Activated naive CD4-positive, alpha-beta T cell treated with anti-CD3 and anti-CD28 coated beads for 36 hours (primary cell): ENCODE measurements at regions not wholly inside any gene's neighbourhood (a gene's known extent, or its start where the extent isn't known, plus 50 kb on each side); places are given as distances from the start of the nearest gene placed in this dataset. TPM values are rescaled to one million over a fixed set of nuclear protein-coding genes. Genes with fewer than 3 reads are reported as not detected.

Experiments
- CTCF ChIA-PET: fragments of 350-600 bp; sonication (Branson Sonifier 250); formaldehyde crosslinking; loops from one replicate; lab custom pipeline; 2021; ENCODE audit warnings: antibody characterized with exemption; lab: Charles Lee
- DNase-seq: peaks from one replicate; pipeline ENCODE4 v3.0.0-alpha.2; 2020
- H3K27ac Mint-ChIP-seq: one replicate; pipeline ENCODE4 v1.8.0; 2021; ENCODE audit warnings: mild to moderate bottlenecking, mixed read lengths
- H3K27me3 Mint-ChIP-seq: one replicate; pipeline ENCODE4 v1.8.0; 2021; ENCODE audit warnings: low read depth, mixed read lengths
- H3K36me3 Mint-ChIP-seq: one replicate; pipeline ENCODE4 v1.8.0; 2021; ENCODE audit warnings: low read depth, mixed read lengths
- H3K4me1 Mint-ChIP-seq: one replicate; pipeline ENCODE4 v1.8.0; 2021; ENCODE audit warnings: low read depth, mixed read lengths
- H3K4me3 Mint-ChIP-seq: one replicate; pipeline ENCODE4 v1.8.0; 2021; ENCODE audit warnings: mild to moderate bottlenecking, moderate library complexity, mixed read lengths
- H3K9me3 Mint-ChIP-seq: one replicate; pipeline ENCODE4 v1.8.0; 2021; ENCODE audit warnings: mixed read lengths
- intact Hi-C: fragments of 100-400 bp; cut with micrococcal nuclease; formaldehyde crosslinking; loops from one replicate; pipeline ENCODE4 v1.15.1; 2023
- microRNA-seq: library from miRNA; unstranded; fragments of <30 nt; microRNA quantifications from one replicate; pipeline ENCODE4 v1.2.0, GENCODE V29; 2022; ENCODE audit warnings: borderline microRNAs expressed, borderline replicate concordance

GRCh38 chr4:86536151-86536550, 58.0 kb upstream of the PTPN13 start:
- H3K4me1 Mint-ChIP-seq = no peaks in the 10 kb centered on the region
- H3K27ac Mint-ChIP-seq = no peak overlapping the region
- H3K4me3 Mint-ChIP-seq = no peak overlapping the region
- DNase-seq = no peak
- peaks cover 4% of the 10 kb centered on the region for H3K27me3 Mint-ChIP-seq
- intact Hi-C loops = no loop called here
- no peaks in the 10 kb centered on the region for H3K9me3 Mint-ChIP-seq
- CTCF ChIA-PET = no interaction called here
- H3K36me3 Mint-ChIP-seq = no peaks in the 10 kb centered on the region

GRCh38 chr4:86542319-86543027, 51.6 kb upstream of the PTPN13 start:
- H3K36me3 Mint-ChIP-seq = no peaks in the 10 kb centered on the region
- CTCF ChIA-PET = no interaction called here
- no peak overlapping the region for H3K27ac Mint-ChIP-seq
- H3K9me3 Mint-ChIP-seq = no peaks in the 10 kb centered on the region
- no peak for DNase-seq
- intact Hi-C loops = no loop called here
- H3K4me3 Mint-ChIP-seq = no peak overlapping the region
- H3K27me3 Mint-ChIP-seq = peaks cover 10% of the 10 kb centered on the region
- H3K4me1 Mint-ChIP-seq = peaks cover 15% of the 10 kb centered on the region

GRCh38 chr4:86543080-86543479, 51.0 kb upstream of the PTPN13 start:
- Mint-ChIP-seq H3K9me3 (peaks cover 3% of the 10 kb centered on the region), H3K4me1 (peaks cover 15% of the 10 kb centered on the region), H3K27me3 (peaks cover 10% of the 10 kb centered on the region), H3K36me3 (no peaks in the 10 kb centered on the region), H3K4me3 (no peak overlapping the region), H3K27ac (no peak overlapping the region)
- DNase-seq = no peak
- intact Hi-C loops = no loop called here
- CTCF ChIA-PET = no interaction called here

GRCh38 chr4:86543560-86544309, 50.4 kb upstream of the PTPN13 start:
- Mint-ChIP-seq H3K27me3 (peaks cover 10% of the 10 kb centered on the region), H3K4me1 (peaks cover 15% of the 10 kb centered on the region), H3K36me3 (no peaks in the 10 kb centered on the region), H3K27ac (no peak overlapping the region), H3K9me3 (peaks cover 4% of the 10 kb centered on the region), H3K4me3 (no peak overlapping the region)
- CTCF ChIA-PET = no interaction called here
- intact Hi-C loops = loop anchor here (1.0 kb wide), 1 partner anchor 560 kb away; no protein-coding TSS in a partner anchor
- DNase-seq = no peak

- CTCF ChIA-PET = no interaction called here
- Mint-ChIP-seq H3K9me3 (peaks cover 4% of the 10 kb centered on the region), H3K4me1 (peaks cover 15% of the 10 kb centered on the region), H3K27me3 (peaks cover 10% of the 10 kb centered on the region), H3K36me3 (no peaks in the 10 kb centered on the region), H3K4me3 (no peak overlapping the region), H3K27ac (no peak overlapping the region)
- intact Hi-C loops = loop anchor here (1.0 kb wide), 1 partner anchor 559 kb away; no protein-coding TSS in a partner anchor
- DNase-seq = no peak
These were observed 49.7 kb upstream of the PTPN13 start for GRCh38 chr4:86544310-86544966.

Small RNA genes in the stretch of these regions (microRNA-seq; reads per million reads assigned to microRNA genes)
- not detected for gene MIR4452
